ENCODE measurements at regions not wholly inside any gene's neighbourhood (a gene's known extent, or its start where the extent isn't known, plus 50 kb on each side); places are given as distances from the start of the nearest gene placed in this dataset.

DNA sequence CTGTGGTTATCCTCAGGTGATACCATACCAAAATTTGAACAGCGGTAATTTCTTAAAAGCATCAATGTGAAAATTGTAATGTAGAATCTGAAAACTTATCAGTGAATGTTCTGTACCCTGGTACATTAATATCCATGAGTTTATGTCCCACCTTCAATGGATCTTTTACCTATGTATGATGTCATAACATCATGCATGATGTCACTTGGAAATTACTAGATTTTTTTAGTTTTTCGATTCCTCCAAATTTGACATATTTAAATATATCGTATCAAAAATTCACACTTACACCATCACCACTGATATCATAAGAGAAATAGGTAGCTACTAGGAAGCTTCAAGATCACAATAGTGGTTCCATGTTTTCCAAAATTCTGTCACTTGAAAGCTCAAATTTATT is 95.0 kb upstream of the AKR1E2 start:
- DNase-seq = no peak

- DNase-seq = no peak
These were observed 99.9 kb upstream of the AKR1E2 start for GRCh38 chr10:4725917-4726606.

DNA sequence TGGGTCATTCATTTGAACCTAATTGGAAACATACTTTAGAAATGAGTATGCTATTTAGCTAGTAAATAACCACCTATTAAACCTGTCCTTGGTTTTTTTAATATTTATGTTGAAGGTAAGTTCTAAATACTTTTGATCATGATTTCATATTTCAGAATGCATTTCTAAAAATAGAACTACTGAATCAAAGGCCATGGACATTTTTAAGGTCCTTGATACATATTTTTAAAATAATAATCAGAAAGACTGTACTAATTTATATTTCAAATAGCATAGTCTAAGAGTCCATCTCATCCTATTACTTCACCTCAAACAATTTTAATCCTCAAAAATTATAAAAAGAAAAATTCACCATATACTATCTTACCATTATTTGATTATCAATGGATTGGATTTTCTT is 102.1 kb upstream of the AKR1E2 start:
- no peak for DNase-seq

GRCh38 chr10:4721999-4722753 is 103.8 kb upstream of the AKR1E2 start:
- DNase-seq = no peak

DNA sequence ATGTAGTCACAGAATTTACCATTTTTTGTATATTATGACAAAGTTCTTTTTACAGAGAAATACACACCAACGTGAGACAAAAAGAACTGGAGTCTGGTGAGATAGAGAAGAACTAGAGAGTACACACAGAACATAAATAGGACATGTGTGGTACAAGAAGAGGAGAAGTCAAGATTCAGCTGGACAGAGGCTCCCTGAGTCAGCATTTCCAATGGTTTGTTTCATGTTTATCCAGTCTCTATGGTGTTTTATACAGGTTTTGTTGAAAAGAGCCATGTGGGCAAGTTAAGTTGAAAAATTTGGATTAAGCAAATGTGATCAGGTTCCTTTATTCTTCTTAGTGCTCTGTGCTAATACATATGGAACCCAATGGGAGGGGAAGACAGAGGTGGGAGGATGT is 105.5 kb upstream of the AKR1E2 start:
- DNase-seq = no peak

DNA sequence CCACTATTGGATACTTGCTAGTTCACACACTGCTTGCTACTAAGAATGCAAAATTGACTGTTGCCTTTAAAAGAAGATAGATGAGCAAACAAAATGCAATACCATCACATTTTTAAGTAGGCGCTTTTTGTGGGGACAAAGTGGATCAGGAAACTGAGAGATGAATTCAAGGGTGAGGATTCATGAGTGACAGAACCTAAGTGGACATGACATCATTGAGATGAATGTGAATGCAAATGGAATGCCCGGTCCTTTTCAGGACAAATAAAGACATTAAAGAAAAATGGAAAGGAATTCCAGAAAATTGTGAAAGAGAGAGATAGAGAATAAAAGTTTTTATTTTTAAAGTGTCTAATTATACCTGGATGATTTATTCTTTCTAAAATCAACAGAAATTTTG is 106.3 kb upstream of the AKR1E2 start:
- DNase-seq = no peak

- no peak for DNase-seq
These were observed 107.0 kb upstream of the AKR1E2 start for GRCh38 chr10:4719036-4719435.

GRCh38 chr10:4718544-4718943 is 107.5 kb upstream of the AKR1E2 start:
- DNase-seq = no peak

- DNase-seq = no peak
These were observed 108.3 kb upstream of the AKR1E2 start for GRCh38 chr10:4717670-4718069.

GRCh38 chr10:4710858-4711257 is 115.1 kb upstream of the AKR1E2 start:
- no peak for DNase-seq

DNA sequence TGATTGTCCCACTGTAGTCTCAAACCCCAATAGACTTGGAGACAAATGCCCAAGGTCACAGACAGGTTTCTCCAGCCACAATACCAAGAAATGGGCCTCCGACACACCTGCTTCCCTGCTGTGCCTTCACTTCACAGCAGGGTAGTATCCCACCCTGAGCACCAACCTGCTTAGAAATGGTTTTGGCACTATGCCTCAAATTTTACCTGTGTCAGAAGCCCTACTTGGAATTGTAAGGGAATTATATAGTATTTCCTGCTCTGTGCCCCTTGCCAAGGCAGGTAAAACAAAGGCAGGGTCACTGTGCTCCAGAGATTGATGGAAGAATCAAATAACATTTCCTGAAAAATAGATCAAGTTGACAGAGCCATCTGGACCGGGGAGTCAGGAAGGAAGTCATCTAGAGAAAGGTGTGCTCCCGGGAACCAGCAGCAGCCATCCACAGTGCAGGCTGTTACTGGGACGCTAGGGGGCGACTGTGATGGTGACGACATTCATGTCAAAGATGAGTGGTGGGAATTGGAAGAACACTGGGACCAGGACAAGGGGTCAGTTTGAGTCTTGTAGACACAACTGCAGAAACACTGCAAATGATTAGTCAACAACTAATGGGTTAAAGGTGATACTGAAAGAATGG is 117.8 kb upstream of the AKR1E2 start:
- DNase-seq = peak; percentile 17

GRCh38 chr10:4707221-4707620 is 118.8 kb upstream of the AKR1E2 start:
- no peak for DNase-seq

GRCh38 chr10:4704034-4704545 is 121.9 kb upstream of the AKR1E2 start:
- no peak for DNase-seq

GRCh38 chr10:4701016-4701415 is 125.0 kb upstream of the AKR1E2 start:
- no peak for DNase-seq

DNA sequence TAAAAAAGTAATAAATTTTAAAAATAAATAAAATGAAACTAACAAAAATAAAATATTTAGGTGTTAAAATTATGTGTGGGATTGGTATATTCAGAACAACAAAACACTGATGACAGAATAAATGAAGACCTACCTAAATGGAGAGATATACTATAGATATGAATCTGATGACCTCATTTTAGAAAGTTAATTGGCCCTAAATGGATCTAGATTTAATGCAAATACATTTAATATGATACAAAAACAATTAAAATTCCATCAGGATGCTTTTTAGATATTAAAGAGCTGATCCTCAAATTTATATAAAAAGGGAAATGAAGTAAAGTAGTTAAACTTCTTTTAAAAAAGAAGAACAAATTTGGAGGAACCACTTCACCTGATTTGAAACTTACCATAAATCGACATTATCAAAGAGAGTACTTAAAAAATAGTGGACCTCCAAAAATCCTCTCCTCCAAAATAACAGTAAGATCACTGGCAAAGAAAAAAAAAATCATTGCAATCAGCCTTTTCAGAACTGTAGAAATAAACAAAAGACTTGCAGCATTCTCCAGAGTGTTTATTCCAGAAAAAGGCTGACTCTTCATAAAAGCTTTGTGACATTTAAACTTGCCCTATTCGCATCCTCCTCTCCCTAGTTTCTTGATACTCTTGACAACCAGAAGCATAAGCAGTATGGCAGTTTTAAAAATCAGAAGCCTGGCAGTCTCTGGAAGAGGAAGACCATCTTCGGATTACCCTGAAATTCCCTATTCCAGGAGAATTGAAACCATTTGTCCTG is 125.9 kb upstream of the AKR1E2 start:
- no peak for DNase-seq

DNA sequence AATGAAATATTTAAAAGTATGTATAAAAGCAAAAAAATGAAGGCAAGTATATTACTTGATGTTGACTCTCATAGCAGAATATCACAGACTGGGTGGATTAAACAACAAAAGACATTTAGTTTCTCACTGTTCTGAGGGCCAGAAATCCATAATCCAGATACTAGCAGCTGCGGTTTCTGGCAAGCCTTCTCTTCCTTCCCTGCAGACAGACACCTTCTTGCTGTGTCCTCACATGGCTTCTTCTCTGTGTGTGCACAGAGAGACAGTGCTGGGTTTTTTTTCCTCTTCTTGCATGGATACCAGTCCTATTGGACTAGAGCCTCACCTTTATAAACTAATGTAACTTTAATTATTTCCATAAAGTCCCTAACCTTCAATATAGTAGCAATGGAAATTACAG is 127.9 kb upstream of the AKR1E2 start:
- no peak for DNase-seq

- no peak for DNase-seq
These were observed 129.8 kb upstream of the AKR1E2 start for GRCh38 chr10:4696186-4696585.

GRCh38 chr10:4693967-4694366 is 132.0 kb upstream of the AKR1E2 start:
- DNase-seq = no peak

DNA sequence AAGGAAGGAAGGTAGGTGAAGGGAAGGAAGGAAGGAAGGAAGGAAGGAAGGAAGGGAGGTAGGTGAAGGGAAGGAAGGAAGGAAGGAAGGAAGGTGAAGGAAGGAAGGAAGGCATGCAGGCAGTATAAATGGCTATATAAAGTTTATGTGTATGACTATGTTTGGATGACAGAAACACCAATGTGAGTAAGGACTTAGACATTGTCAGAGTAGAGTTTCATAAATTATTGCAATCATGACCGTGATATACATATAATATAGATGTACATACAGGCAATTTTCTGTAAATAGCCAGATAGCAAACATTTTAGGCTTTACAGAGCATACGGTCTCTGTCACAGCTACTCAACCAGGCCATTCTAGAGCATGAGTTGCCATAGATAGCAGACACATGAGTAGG is 133.8 kb upstream of the AKR1E2 start:
- DNase-seq = no peak

DNA sequence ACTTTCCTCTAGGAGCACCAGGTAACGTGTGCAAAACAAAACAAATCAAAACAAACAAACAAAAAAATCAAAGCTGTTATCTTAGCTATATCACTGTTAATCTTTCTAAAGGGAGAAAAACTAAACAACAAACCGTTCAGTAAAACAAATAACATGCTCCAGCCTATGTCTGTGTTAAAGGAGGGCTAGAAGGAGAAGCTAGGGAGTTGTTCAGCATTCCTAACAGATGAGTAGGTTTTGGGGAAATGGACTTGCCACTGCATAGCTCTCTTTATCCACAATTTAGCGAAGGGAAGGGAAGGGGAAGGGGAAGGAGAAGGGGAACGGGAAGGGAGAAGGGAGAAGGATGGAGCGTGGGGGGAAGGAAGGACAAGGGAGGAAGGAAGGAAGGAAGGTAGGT is 134.2 kb upstream of the AKR1E2 start:
- no peak for DNase-seq

DNA sequence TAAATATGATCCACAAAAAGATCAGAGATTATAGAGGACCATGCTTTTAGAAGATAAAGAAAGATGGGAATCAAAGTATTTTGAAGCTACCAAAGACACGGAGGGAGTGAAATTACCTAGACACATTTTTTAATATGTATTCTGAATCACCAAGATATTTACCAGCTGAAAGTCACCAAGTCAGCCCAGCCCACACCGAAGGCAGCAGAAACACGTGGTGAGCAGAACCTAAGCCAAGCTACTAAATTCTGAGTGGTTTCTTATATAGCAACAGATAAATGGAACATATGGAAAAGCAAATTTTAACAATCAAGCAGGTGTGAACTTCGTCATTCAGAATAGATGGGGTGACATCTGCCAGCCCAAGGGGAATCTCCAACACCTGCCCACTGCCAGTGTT is 134.7 kb upstream of the AKR1E2 start:
- no peak for DNase-seq

- peak; percentile 17 for DNase-seq
These were observed 137.4 kb upstream of the AKR1E2 start for GRCh38 chr10:4688601-4689000.

- no peak for DNase-seq
These were observed 137.8 kb upstream of the AKR1E2 start for GRCh38 chr10:4688168-4688567.

Data from hematopoietic multipotent progenitor cell treated with erythropoietin and hydrocortisone succinate and interleukin-3 and kit ligand, for 8 days (in vitro differentiated cells).